HK-2 (cell line): ENCODE measurements at regions not wholly inside any gene's neighbourhood (a gene's known extent, or its start where the extent isn't known, plus 50 kb on each side); places are given as distances from the start of the nearest gene placed in this dataset.

Experiments used
- DNase-seq: peaks from one replicate; pipeline ENCODE4 v3.0.0-alpha.2; 2018; ENCODE audit not compliant: unreplicated experiment

- no peak for DNase-seq
Measured at GRCh38 chr14:71361874-71362273, 454.6 kb downstream of the PCNX1 start.

GRCh38 chr14:71362282-71362681, 455.0 kb downstream of the PCNX1 start:
- DNase-seq, result no peak

GRCh38 chr14:71362920-71363584, 455.8 kb downstream of the PCNX1 start:
- no peak for DNase-seq

- no peak for DNase-seq
Measured at GRCh38 chr14:71363946-71364925, 457.0 kb downstream of the PCNX1 start.

GRCh38 chr14:71365361-71365760, 458.1 kb downstream of the PCNX1 start:
- DNase-seq, result no peak

- no peak for DNase-seq
Measured at GRCh38 chr14:71366861-71367260, 459.6 kb downstream of the PCNX1 start.

GRCh38 chr14:71371711-71372396, 464.6 kb downstream of the PCNX1 start:
- no peak for DNase-seq

GRCh38 chr14:71372411-71372838, 465.2 kb downstream of the PCNX1 start:
- DNase-seq, result no peak

GRCh38 chr14:71373773-71374172, 466.5 kb downstream of the PCNX1 start:
- no peak for DNase-seq

GRCh38 chr14:71374989-71375388, 467.7 kb downstream of the PCNX1 start:
- no peak for DNase-seq

- no peak for DNase-seq
Measured at GRCh38 chr14:71377099-71377498, 469.8 kb downstream of the PCNX1 start.

- no peak for DNase-seq
Measured at GRCh38 chr14:71380271-71380670, 473.0 kb downstream of the PCNX1 start.

GRCh38 chr14:71381814-71382213, 474.6 kb downstream of the PCNX1 start:
- no peak for DNase-seq

GRCh38 chr14:71382315-71382714, 475.1 kb downstream of the PCNX1 start:
- DNase-seq, result no peak

GRCh38 chr14:71383510-71383909, 476.3 kb downstream of the PCNX1 start:
- DNase-seq, result no peak

GRCh38 chr14:71384007-71384845, 477.0 kb downstream of the PCNX1 start:
- no peak for DNase-seq

GRCh38 chr14:71387753-71388152, 480.5 kb downstream of the PCNX1 start:
- no peak for DNase-seq

- no peak for DNase-seq
Measured at GRCh38 chr14:71388336-71388735, 481.1 kb downstream of the PCNX1 start.

GRCh38 chr14:71388862-71389261, 481.6 kb downstream of the PCNX1 start:
- no peak for DNase-seq

- no peak for DNase-seq
Measured at GRCh38 chr14:71394386-71394785, 487.1 kb downstream of the PCNX1 start.

GRCh38 chr14:71395151-71395604, 487.9 kb downstream of the PCNX1 start:
- no peak for DNase-seq
